ENCODE measurements at regions not wholly inside any gene's neighbourhood (a gene's known extent, or its start where the extent isn't known, plus 50 kb on each side); places are given as distances from the start of the nearest gene placed in this dataset.
"Not testable (repeated sequence)": the region's sequence is repeated elsewhere in the genome, so short reads cannot be mapped to it uniquely, and the experiment has no call there.

DNA sequence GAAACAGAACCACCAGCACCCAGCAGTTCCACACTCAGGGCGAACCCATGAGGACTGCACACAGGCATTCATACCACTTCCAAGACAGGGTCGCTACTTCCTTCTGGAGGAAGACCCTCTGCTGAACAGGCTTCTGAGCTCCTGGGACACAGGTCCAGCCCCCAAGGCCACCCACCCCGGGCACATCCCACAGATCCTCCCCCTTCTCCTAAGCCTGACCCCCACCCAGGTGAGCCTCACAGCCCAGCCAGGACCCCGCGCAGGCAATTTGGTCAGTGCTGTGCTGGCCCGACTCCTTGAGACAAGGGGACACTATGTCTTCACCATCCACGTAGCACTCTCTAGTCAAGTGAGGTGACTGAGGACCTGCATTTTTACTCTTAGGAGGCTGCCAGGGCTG is 5382.7 kb upstream of the TPTE start:
- not testable (repeated sequence) for DNase-seq

DNA sequence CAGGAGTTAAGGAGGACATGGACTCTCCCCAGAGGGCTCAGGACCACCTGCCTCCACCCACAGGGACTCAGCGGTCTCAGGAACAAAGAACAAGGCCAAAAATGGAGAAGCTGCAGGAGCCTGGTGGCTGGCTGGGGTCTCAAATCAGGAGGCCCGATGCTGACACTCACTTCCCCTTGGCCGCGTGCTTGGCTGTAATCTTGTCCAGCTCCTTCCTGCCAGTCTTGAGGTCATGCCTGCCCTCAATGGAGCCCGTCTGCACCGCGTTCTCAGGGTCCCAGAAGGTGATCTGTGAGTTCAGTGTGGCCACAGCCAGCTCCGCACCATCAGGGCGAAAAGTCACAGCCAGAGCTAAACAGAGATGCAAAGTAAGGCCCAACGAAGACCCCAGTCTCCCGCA is 5381.9 kb upstream of the TPTE start:
- not testable (repeated sequence) for DNase-seq

DNA sequence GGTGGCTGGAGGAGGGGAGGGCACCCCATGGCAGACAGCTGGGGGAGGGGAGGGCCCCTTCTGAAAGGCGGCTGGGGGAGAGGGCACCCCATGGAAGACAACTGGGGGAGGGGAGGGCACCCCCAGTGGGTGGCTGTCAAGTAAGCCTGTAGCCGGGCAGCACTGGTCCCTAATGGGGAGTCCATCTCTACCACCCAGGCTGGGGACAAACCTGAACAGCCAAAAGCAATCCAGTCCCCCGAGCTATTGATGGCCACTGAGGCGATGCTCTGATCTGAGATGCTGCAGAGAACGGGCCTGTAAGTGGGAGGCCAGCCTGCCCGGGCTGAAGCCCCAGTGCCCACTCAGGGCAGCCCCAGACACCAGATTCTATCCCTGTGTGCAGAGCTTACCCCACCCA is 5378.4 kb upstream of the TPTE start:
- not testable (repeated sequence) for DNase-seq

DNA sequence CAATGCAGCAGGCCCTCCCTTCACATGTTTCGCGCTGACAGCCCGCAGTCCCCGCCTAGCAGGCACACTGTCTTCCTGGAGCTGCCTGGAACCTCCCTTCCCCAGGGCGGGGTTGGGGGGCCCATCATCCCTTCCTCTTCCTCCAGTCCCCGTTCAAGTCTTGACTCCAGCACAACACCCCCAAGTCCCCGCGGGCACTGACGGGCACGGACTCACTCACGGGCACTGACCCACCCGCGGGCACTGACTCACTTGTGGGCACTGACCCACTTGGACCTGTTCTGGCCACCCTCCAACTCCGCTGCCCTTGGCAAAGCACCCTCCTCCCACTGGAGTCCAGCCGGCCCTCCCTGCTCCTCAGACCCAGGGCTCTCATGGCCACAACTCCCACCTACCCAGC is 5376.7 kb upstream of the TPTE start:
- DNase-seq: not testable (repeated sequence)

DNA sequence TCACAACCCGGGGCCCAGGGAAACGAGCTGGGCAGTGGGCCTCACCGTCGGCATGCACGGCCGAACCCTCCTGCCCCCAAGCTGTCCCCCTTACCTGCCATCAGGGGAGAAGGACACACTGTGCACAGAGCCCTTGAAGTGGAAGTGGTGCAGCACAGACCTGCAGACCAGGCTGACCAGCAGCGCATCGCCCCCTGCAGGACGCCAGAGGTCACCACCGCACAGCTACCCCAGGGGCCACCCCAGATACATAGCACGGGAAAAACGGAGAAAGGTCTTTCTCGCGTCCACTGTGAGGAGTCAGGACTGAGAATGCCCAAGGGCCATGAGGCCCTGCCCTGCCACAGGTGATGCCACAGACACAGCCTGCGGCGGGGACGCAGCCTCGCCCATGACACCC is 5373.7 kb upstream of the TPTE start:
- DNase-seq: not testable (repeated sequence)

DNA sequence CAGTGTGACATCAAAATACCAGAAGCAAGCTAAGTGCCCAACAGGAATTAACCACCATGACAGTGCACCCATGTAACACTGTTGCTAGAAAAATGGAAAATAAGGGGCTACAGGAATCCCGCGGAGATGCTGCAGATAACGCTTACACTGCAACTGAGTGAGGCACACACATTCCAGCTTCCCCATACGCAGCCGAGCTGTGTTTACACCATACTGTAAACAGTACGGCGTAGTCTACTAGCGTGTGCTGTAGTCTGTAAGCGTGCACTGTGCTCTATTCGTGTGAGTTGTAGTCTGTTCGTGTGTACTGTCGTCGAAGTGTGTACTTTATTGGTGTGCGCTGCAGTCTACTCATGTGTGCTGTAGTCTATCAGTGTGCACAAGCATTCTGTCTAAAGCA is 5372.2 kb upstream of the TPTE start:
- DNase-seq: not testable (repeated sequence)

DNA sequence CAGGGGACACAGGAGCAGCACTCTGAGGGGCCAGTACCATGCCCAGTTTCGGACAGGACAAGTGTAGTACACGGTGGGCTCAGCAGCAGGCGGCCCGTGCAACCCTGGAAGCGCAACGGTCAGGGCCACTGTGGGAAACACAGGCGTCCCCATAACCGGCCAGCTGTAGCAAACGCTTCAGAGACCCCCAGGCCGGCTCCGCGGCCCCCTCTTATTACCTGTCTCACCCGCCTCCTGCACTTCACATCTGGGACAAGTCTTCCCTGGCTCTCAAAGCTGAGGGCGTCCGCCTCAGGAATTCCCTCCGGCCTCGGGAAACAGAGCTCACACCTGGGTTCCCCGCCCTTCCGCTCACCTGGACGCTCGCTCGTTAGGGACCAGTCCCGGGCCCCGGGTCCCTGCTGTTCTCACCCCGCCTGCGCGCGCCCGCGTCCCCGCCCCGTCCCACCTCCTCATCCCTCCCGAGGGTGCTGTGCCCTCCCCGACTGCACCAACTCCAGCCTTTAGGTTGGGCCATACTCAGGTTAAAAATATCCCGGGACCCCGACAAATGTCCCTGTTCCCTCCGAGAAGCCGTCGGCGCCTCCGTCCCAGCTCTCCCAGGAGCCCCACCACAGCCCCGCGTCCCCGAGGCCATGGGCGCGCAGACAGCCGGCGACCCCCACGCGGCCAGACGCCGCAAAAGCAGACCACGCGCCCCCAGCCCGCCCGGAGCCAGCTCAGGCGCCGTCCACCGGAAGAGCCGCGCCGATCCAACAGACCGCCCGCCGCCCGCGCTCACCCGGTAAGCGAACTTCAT is 5367.3 kb upstream of the TPTE start:
- DNase-seq: not testable (repeated sequence)

DNA sequence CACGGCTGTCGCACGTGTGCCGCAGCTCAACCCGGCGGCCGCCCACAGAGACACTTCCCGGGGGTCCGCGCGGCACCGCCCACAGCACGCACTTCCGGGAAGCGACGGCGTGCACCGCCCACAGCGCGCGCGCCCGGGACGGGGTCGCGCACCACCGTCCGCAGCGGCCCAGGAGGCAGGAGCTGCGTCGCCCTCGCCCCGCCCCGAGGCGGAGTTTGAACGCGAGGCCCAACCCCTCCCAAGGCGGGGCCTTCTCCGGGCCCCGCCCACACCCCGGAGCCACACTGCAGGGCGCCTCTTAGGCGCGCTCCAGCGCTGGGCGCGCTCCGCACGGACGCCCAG is 5366.8 kb upstream of the TPTE start:
- DNase-seq: peak; percentile 70

DNA sequence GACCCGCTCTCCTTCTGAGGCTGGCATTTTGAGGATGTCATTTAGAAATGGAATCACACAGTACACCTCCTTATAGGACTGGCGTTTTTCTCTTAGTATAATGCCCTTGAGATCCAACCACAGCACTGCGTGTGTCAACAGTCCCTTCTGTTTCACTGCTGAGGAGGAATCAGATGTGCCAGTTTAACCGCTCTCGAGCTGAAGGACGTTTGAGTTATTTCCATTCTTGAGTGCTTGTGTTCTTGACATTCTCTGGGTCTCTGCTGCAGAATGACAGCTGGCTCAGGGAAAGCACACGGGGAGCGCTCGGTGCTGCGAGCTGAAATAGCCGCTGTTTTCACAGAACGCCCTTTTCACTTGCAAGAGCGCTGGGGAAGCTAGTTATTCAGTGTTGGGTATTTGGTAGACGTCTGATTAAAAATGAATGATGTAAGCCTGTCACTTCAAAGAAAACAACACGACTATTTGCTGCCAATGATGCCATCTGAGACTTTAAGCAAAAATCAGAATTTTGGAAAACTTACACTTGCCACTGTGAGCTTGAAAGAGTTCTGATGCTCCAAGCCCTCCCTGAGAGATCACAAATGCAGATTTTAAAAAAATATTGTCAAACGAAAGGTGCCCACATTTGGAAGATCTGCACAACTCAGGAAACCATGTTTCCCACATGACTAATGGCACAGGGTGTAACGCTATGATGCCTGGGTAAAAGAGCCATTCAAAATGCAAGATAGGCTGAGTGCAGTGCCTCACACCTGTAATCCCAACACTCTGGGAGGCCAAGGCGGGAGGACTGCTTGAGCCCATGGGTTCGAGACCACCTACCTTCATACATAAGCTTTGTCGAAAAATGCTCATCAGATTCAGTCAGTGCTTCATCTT is 5358.4 kb upstream of the TPTE start:
- DNase-seq: not testable (repeated sequence)

DNA sequence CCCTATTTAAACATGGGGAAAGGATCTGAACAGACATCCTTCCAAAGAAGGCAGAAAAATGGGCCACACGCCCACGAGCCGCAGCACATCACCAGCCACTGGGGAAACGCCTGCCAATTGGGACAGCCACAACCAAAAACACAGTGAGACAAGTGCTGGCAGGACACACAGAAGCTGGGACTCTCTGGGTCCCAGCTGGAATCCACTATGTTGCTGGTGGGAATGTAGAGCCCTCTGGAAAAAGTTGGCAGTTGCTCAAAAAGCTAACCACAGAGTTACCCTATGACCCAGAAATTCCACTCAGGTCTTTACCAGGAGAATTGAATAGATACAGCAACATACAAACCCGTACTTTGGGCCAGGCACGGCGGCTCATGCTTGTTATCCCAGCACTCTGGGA is 5355.6 kb upstream of the TPTE start:
- not testable (repeated sequence) for DNase-seq
